ENCODE measurements at regions not wholly inside any gene's neighbourhood (a gene's known extent, or its start where the extent isn't known, plus 50 kb on each side); places are given as distances from the start of the nearest gene placed in this dataset.
A peak's percentile ranks its signal among the peaks of the same experiment; 100 is the strongest.

GRCh38 chr18:38475686-38476085 is 910.1 kb upstream of the CELF4 start:
- DNase-seq, result no peak
- no peaks in the 10 kb centered on the region for H3K27me3 ChIP-seq (ENCODE audit: low read depth)
- H3K4me3 ChIP-seq, result no peak overlapping the region
- H3K9me3 ChIP-seq, result peaks cover 4% of the 10 kb centered on the region
- no peak overlapping the region for H3K27ac ChIP-seq
- no peak for ATAC-seq
- no peak for TF ChIP-seq CTCF (IDR thresholded peaks at IDR 0.05)
- no peaks in the 10 kb centered on the region for H3K36me3 ChIP-seq
- H3K4me1 ChIP-seq, result no peaks in the 10 kb centered on the region
- intact Hi-C loops (cut with DNase I), result loop anchor here (10.0 kb wide), 1 partner anchor 61 kb away; no protein-coding TSS in a partner anchor

- Histone ChIP-seq H3K36me3 (no peaks in the 10 kb centered on the region), H3K27ac (no peak overlapping the region), H3K9me3 (no peaks in the 10 kb centered on the region), H3K4me1 (no peaks in the 10 kb centered on the region), H3K27me3 (ENCODE audit: low read depth) (no peaks in the 10 kb centered on the region), H3K4me3 (no peak overlapping the region)
- no peak for TF ChIP-seq CTCF (IDR thresholded peaks at IDR 0.05)
- ATAC-seq, result peak; percentile 40 to 56
- DNase-seq, result no peak
- intact Hi-C loops (cut with DNase I), result loop anchor here (10.0 kb wide), 1 partner anchor 59 kb away; no protein-coding TSS in a partner anchor
Measured at GRCh38 chr18:38473535-38473934, 907.9 kb upstream of the CELF4 start.

GRCh38 chr18:38470421-38470820 is 904.8 kb upstream of the CELF4 start:
- ATAC-seq (no peak), DNase-seq (no peak)
- H3K27ac ChIP-seq, result no peak overlapping the region
- H3K4me1 ChIP-seq, result no peaks in the 10 kb centered on the region
- no peaks in the 10 kb centered on the region for H3K9me3 ChIP-seq
- H3K36me3 ChIP-seq, result no peaks in the 10 kb centered on the region
- TF ChIP-seq CTCF (IDR thresholded peaks at IDR 0.05), result no peak
- intact Hi-C loops (cut with DNase I), result loop anchor here (10.0 kb wide), 1 partner anchor 56 kb away; no protein-coding TSS in a partner anchor
- no peaks in the 10 kb centered on the region for H3K27me3 ChIP-seq (ENCODE audit: low read depth)
- H3K4me3 ChIP-seq, result no peak overlapping the region

- DNase-seq (no peak), ATAC-seq (no peak)
- Histone ChIP-seq H3K36me3 (no peaks in the 10 kb centered on the region), H3K27me3 (ENCODE audit: low read depth) (no peaks in the 10 kb centered on the region), H3K9me3 (no peaks in the 10 kb centered on the region), H3K4me3 (no peak overlapping the region), H3K27ac (no peak overlapping the region), H3K4me1 (no peaks in the 10 kb centered on the region)
- no peak for TF ChIP-seq CTCF (IDR thresholded peaks at IDR 0.05)
- intact Hi-C loops (cut with DNase I), result no loop called here
Measured at GRCh38 chr18:38466426-38466825, 900.8 kb upstream of the CELF4 start.

DNA sequence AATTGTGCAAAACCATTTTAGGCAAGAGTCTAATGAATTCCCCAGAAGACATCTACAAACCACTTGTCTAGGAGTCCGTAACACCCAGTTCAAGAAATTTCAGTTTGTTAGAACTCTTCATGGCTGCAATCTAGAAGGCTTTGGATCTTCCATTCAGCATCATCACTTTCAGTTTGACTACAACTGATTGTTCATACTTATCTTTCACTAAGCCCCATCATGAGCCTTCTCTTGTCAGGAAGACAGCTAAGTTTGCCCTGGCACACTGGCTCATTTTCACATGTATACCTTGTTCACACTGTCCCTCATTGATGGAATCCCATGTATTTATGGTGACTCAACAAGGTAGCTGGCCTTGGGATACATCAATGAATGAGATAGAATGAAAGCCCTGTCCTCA is 898.4 kb upstream of the CELF4 start:
- intact Hi-C loops (cut with DNase I), result no loop called here
- no peak overlapping the region for H3K4me3 ChIP-seq
- no peak for TF ChIP-seq CTCF (IDR thresholded peaks at IDR 0.05)
- H3K36me3 ChIP-seq, result no peaks in the 10 kb centered on the region
- no peaks in the 10 kb centered on the region for H3K27me3 ChIP-seq (ENCODE audit: low read depth)
- no peak overlapping the region for H3K27ac ChIP-seq
- no peak for DNase-seq
- no peaks in the 10 kb centered on the region for H3K9me3 ChIP-seq
- ATAC-seq, result no peak
- no peaks in the 10 kb centered on the region for H3K4me1 ChIP-seq

GRCh38 chr18:38460657-38461056 is 895.1 kb upstream of the CELF4 start:
- ATAC-seq (no peak), DNase-seq (no peak)
- H3K9me3 ChIP-seq, result no peaks in the 10 kb centered on the region
- H3K36me3 ChIP-seq, result no peaks in the 10 kb centered on the region
- intact Hi-C loops (cut with DNase I), result no loop called here
- H3K27me3 ChIP-seq (ENCODE audit: low read depth), result no peaks in the 10 kb centered on the region
- H3K4me1 ChIP-seq, result no peaks in the 10 kb centered on the region
- no peak for TF ChIP-seq CTCF (IDR thresholded peaks at IDR 0.05)
- H3K4me3 ChIP-seq, result no peak overlapping the region
- H3K27ac ChIP-seq, result no peak overlapping the region
